ENCODE measurements at regions not wholly inside any gene's neighbourhood (a gene's known extent, or its start where the extent isn't known, plus 50 kb on each side); places are given as distances from the start of the nearest gene placed in this dataset.
"Not testable (repeated sequence)": the region's sequence is repeated elsewhere in the genome, so short reads cannot be mapped to it uniquely, and the experiment has no call there.

- H3K4me1 ChIP-seq; H3K9me3 ChIP-seq; H3K4me3 ChIP-seq; DNase-seq (ENCODE audit: low spot score); H3K27me3 ChIP-seq; H3K36me3 ChIP-seq; H3K27ac ChIP-seq: not testable (repeated sequence)
Measured at GRCh38 chr5:11392-11791, 80.6 kb upstream of the PLEKHG4B start.

- Histone ChIP-seq H3K27ac (no peak overlapping the region), H3K4me1 (no peaks in the 10 kb centered on the region), H3K27me3 (no peaks in the 10 kb centered on the region), H3K4me3 (no peak overlapping the region), H3K36me3 (no peaks in the 10 kb centered on the region), H3K9me3 (no peaks in the 10 kb centered on the region)
- DNase-seq (ENCODE audit: low spot score) = no peak
- no peak for TF ChIP-seq CTCF (IDR thresholded peaks at IDR 0.05)
Measured at GRCh38 chr5:11898-12297, 80.1 kb upstream of the PLEKHG4B start.

- Histone ChIP-seq H3K27ac (no peak overlapping the region), H3K36me3 (no peaks in the 10 kb centered on the region), H3K4me1 (no peaks in the 10 kb centered on the region), H3K27me3 (no peaks in the 10 kb centered on the region), H3K9me3 (no peaks in the 10 kb centered on the region), H3K4me3 (no peak overlapping the region)
- TF ChIP-seq CTCF (IDR thresholded peaks at IDR 0.05) = no peak
- no peak for DNase-seq (ENCODE audit: low spot score)
Measured at GRCh38 chr5:13234-13633, 78.7 kb upstream of the PLEKHG4B start.

- not testable (repeated sequence) for H3K27me3 ChIP-seq; H3K27ac ChIP-seq; DNase-seq (ENCODE audit: low spot score); H3K4me3 ChIP-seq; H3K36me3 ChIP-seq; H3K4me1 ChIP-seq; H3K9me3 ChIP-seq
Measured at GRCh38 chr5:14676-15075, 77.3 kb upstream of the PLEKHG4B start.

GRCh38 chr5:20276-20675, 71.7 kb upstream of the PLEKHG4B start:
- H3K27ac ChIP-seq = not testable (repeated sequence)

GRCh38 chr5:21654-22233, 70.2 kb upstream of the PLEKHG4B start:
- peak in 1 of 2 donors; percentile 40 for TF ChIP-seq CTCF (IDR thresholded peaks at IDR 0.05)
- H3K27ac ChIP-seq = no peak overlapping the region
- no peak for DNase-seq (ENCODE audit: low spot score)
- H3K9me3 ChIP-seq = no peaks in the 10 kb centered on the region
- no peaks in the 10 kb centered on the region for H3K27me3 ChIP-seq
- H3K36me3 ChIP-seq = no peaks in the 10 kb centered on the region
- H3K4me3 ChIP-seq = no peak overlapping the region
- H3K4me1 ChIP-seq = no peaks in the 10 kb centered on the region

More at GRCh38 chr5:20276-20675, 71.7 kb upstream of the PLEKHG4B start:
- H3K36me3 ChIP-seq; H3K27me3 ChIP-seq; H3K4me1 ChIP-seq; H3K4me3 ChIP-seq; DNase-seq (ENCODE audit: low spot score); H3K9me3 ChIP-seq: not testable (repeated sequence)

GRCh38 chr5:23907-24306, 68.1 kb upstream of the PLEKHG4B start:
- H3K9me3 ChIP-seq; H3K27ac ChIP-seq; H3K4me3 ChIP-seq; H3K4me1 ChIP-seq; H3K36me3 ChIP-seq; DNase-seq (ENCODE audit: low spot score); H3K27me3 ChIP-seq: not testable (repeated sequence)

- DNase-seq (ENCODE audit: low spot score); H3K36me3 ChIP-seq; H3K9me3 ChIP-seq; H3K27me3 ChIP-seq; H3K4me1 ChIP-seq; H3K27ac ChIP-seq; H3K4me3 ChIP-seq: not testable (repeated sequence)
Measured at GRCh38 chr5:25067-25466, 66.9 kb upstream of the PLEKHG4B start.

All from right atrium auricular region (tissue), 2 donors.